MV-4-11 (cell line): ENCODE measurements at regions not wholly inside any gene's neighbourhood (a gene's known extent, or its start where the extent isn't known, plus 50 kb on each side); places are given as distances from the start of the nearest gene placed in this dataset.
"Not testable (repeated sequence)": the region's sequence is repeated elsewhere in the genome, so short reads cannot be mapped to it uniquely, and the experiment has no call there.

ENCODE experiments used
- DNase-seq: peaks from one replicate; lab custom pipeline; 2025; lab: John Stamatoyannopoulos, UW

DNA sequence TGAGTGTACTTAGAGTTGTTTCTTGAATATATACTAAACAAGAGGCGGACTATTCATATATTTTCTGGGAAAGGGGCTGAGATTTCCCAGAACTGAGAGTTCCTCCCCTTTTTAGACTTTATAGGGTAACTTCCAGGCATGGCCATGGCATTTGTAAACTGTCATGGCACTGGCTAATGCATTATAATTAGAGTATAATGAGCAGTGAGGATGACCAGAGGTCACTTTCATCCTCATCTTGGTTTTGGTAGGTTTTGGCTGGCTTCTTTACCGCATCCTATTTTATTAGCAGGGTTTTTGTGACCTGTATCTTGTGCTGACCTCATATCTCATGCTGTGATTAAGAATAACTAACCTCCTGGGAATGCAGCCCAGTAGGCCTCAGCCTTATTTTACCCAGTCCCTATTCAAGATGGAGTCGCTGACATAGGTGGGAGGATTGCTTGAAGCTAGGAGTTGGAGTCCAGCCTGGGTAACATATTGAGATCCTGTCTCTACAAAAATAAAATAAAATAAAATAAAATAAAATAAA, 91.4 kb downstream of the MOBP start:
- no peak for DNase-seq

DNA sequence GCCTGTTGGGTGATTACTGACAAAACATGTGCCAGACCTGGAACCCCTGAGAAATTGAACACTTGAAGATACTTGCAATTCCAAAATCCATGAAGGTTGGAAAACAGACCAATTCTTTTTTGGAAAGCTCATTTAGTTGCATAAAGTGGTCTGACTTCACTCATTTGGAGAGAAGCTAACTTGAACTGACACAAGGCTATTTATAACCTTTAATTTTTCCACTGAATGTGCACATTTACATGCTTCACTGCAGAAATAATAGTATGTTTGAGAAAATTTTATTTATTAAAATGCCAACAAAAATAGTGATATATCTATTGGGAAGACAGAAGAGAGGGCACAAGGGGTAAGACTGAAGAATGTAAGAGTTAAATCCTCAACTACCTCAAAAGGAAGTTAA, 92.1 kb downstream of the MOBP start:
- DNase-seq: no peak

DNA sequence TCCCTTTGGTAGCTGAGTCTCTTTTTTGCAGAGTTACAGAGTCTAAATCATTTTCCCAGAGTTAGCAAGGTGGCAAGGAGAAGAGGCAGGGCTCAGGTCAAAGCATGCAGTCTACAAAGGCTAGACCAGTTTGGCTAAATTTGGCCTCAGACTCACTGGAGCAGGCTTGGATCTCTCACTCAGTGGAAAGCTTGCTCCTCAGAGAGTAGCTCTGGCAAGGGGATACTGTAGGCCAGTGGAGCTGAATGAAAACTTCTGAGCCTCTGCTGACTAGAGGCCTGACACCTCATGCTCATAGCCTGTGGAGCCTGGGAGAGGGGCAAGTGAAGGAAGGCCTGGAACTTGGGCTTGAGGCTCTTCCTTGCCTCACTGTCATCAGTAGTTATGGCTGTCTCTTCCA, 101.0 kb downstream of the MOBP start:
- no peak for DNase-seq

DNA sequence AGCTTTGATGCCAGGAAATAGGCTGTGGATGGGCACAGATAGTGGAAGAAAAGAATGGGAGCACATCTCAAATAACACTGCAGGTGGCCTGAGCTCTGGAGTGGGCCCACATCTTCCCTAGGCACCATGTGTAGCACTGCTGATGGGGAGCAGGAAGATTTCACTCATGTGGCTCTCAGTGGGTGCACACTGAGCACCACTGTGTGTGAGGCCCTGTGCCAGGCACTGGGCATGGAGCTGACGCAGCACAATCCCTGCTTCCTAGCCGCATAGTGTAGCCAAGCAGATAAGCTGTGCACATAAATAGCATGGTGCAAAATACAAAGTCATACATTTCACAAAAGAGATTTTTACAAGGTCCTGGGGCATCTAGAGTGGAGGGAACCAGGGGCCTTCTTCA, 101.6 kb downstream of the MOBP start:
- DNase-seq: no peak

DNA sequence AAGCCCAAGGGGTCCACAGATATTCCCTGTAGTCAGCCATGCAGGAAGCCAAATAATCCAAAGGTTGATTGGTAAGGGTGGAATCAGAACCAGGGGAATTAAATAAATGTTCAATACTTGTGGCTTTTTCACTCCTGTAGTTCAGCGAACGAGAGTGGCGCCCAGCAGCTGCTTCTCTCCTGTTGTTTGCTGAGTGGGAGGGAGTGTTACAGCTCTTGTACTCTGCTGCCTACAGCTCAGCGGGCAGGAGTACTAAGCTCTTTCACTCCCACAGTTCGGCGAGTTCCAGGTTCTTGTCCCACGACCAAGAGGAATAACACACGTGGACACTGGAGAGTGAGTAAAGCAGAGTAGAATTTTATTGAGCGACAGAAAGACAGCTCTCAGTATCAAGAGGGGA, 105.9 kb downstream of the MOBP start:
- no peak for DNase-seq

DNA sequence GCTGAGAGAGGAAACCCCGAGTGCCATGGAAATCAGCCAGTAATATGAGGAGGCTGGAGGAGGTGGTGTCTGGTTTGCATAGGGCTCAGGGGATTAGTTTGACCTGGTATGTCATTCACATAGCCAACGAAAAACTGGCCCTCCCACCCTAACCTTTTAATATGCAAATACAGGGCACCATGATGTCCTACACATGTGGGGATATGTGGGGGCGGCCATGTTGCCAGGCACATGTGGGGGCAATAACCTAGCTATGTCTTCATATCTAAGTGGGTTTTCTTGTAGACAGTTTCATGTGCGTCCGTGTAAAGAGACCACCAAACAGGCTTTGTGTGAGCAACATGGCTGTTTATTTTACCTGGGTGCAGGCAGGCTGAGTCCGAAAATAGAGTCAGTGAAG, 110.1 kb downstream of the MOBP start:
- DNase-seq: no peak

DNA sequence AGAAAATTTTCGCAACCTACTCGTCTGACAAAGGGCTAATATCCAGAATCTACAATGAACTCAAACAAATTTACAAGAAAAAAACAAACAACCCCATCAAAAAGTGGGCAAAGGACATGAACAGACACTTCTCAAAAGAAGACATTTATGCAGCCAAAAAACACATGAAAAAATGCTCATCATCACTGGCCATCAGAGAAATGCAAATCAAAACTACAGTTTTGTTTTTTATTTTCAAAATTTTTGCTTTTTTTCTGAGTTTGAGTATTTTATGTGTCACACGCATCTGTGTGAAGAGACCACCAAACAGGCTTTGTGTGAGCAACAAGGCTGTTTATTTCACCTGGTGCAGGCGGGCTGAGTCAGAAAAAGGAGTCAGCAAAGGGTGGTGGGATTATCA, 118.7 kb downstream of the MOBP start:
- not testable (repeated sequence) for DNase-seq

DNA sequence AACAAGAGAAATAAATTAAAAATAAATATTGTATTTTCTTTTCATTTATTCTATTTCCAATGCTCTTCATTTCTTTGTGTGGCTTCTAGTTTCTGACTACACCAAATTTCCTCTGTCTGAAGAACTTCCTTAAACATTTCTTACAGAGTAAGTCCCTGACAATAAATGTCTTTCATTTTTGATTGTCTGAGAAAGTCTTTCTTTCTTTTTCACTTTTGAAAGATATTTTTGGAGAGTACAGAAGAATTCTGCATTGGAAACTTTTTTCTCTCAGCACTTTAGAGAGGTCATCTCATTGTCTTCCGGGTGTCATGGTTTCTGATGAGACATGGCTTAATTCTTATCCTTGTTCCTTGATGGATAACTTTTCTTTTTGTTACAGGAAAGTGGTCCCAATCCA, 119.6 kb downstream of the MOBP start:
- no peak for DNase-seq

DNA sequence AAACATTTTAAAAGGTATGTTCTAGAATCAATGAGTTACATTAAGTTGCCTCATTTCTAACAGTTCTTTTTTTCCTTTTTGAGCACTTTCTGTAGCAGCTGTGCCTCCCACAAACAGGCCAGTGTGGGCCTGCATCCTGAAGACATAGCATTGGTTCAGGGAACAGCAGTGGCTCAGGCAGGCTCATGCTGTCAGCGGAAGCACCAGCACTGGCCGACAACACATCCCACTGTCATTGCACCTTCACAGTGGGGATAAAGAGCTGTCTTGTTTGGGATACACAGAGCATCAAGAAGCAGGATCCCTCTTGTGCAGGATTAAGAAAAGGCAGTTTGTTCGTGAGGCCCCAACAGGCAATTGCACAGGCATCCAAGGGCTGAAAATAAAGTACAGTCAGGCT, 123.3 kb downstream of the MOBP start:
- DNase-seq: no peak

DNA sequence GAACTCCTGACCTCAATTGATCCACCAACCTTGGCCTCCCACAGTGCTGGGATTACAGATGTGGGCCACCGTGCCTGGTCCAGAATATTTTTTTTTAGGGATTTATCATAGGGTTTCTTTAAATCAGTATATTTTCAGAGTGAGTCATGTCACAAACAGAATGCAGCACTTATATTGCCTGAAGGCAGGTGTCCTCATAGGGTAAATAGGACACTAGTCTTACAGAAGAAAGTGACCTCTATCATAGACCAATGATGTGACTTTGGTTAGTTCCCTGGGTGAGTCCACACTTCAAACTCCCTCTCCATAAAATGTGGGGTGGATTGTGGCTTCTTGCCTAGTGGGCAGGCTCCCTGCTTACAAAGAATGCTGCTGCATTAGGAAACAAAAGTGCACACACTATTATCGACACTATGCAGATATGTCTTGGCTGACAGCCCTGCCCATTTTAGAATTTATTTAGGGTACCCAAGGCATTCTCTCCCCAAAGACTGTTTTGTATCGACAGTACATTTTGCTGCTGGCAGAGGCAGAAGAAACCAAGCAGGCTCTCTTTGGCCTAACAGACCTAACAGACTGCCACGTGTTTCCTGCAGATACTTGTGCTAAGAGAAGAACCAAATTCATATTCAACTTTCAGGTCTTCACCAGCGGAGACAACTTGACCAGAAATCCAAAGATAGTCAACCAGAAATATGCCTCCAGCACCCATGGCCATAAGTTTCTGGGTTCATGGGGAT, 125.0 kb downstream of the MOBP start:
- no peak for DNase-seq

DNA sequence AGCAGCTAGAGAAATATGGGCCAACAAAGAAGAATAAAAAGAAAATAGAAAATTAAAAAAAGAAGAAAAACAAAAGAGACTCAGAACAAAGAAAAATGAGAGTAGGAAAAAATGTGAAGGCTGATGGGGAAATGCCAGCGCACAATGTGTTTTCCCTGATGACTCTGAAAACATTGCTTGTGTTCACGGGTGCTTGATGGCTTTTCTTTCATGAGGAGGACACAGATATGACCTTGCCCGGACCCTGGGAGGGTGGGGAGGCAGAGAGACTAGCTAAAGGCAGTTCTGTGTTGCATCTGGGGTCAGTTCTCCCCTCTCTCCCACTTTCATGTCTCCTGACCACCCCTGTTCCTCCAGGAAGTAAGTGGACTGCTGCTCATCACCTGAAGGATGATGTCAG, 125.9 kb downstream of the MOBP start:
- no peak for DNase-seq

DNA sequence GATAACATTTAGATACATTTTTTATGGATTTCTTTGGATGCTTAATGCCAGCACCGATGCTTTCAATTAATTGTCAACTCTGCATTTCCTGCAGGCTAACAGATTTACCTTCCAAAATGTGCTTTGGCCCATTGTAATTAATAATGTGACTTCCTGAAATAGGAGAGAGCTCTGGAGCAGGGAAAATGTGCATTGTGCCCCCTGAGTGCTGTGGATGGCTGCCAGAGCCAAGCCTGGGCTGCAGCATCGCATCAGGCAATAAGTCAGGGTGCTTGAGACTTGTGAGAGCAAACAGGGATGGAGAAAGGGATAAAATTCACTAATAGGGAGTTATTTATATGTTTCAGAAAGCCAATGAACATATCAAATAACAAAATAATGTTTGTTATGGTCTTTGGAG, 133.8 kb downstream of the MOBP start:
- DNase-seq: no peak

DNA sequence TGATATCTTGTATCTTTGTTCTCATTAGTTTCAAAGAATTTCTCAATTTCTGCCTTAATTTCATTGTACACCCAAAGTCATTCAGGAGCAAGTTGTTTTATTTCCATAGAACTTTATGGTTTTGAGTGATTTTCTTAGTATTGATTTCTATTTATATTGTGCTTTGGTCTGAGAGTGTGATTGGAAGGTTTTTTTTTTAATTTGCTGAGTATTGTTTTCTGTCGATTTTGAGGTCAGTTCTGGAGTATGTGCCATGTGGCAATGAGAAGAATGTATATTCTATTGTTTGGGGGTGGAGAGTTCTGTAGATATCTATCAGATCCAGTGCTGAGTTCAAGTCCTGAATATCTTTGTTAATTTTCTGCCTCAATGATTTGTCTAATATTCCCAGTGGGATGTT, 138.4 kb downstream of the MOBP start:
- no peak for DNase-seq

DNA sequence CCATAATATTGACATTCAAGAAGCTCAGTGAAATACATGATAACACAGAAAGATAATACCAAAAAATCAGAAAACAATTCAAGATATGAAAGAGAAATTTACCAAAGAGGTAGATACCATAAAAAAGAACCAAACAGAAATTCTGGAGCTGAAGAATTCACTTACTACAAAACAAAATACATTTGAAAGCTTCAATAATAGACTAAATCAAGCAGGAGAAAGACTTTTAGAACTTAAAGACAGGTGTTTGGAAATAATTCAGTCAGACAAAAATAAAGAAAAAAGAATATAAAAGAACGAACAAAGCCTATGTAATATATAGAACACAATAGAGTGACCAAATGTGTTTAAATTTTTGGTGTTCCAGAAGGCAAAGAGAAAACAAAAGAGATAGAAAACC, 158.7 kb downstream of the MOBP start:
- no peak for DNase-seq

DNA sequence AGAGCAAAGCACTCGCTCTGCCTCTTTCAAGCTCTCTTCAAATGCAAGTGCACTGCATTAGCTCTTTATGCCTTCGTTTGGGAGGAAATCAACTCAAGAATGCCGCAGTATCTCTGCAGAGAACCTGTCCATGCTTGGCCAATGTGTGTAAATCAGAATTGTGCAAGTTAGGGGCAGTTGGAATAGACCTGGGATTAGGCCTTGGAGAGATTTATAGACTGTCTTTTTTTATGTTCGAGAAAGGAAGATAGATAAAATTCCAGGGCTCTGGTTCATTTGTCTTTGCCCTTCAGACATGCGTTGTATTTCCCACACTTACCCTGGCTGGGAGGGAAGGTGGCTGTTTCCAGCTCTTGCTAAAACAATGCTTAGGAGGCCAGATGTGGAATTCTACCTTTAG, 163.7 kb downstream of the MOBP start:
- no peak for DNase-seq

DNA sequence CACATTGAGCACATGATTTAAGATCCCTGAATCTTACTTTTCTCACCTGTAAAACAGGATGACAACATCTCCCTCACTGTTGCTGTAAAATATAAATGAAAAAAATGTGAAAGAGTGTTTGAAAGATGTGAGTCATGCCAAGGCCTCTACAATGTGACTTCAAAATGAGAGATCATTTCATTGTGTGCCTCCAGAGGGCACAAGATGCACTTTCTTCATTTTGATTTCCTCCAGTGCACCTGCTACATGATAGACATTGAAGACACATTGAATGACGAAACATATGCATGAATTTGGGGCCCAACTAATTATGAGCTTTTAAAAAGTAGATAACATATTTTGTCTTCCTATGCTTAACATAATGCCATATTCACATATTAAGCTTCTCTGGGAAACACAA, 170.3 kb downstream of the MOBP start:
- peak; percentile 46 for DNase-seq

DNA sequence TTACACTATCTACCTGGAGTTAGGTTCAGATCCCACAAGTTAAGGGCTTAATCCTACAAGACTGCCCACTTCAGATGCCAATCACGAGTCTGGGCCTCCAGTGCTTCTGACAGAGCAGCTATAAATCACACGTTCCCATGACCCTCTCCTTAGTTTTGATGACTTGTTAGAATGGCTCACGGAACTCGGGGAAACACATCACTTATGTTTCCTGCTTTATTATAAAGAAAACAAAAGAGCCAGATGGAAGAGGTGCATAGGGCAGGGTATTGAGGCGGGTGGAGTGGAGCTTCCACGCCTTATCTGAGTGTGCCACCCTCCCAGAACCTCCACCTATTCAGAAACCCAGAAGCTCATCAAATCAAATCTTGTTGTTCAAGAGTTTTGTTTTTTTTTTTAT, 170.8 kb downstream of the MOBP start:
- DNase-seq: no peak

DNA sequence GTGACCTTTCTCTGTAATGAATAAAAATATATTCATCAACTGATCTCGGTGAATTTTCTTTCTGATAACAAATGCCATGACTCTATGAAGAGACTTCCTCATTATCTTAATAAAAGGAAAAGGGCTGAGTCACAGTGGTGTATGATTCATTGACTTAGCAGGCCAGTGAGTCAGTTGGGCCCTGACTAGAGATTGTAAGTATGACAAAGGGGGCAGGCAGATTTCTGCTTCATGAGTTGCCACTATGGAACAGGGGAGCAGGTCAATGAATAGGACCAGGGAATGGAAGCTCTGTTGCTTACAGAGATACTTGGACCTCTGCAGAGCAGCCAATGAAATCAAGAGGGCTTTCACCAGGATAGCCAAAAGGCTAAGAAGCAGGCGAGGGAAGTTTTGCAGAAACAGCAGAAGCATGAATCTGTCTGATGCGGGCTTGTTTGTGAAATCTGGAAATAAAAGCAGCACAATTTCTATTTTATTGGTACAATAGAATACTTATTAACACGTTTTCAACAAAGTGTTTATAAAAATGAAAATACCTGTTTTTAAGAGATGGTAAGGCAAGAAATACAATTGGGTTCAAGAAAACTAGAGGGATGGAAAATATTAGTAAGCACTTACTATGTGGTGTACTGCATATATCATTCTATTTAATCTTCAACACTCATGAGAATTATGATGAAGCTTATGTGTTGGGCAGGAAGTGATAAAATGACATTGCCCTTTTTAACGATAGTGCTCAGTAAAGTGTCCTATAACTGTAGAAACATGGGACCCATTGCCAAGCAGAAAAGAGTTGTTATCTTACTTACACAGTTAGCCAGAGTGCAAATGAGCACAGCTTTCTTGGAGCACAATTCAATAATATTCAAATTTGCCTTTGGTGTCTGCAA, 169.8 kb upstream of the MYRIP start:
- DNase-seq: peak; percentile 93

DNA sequence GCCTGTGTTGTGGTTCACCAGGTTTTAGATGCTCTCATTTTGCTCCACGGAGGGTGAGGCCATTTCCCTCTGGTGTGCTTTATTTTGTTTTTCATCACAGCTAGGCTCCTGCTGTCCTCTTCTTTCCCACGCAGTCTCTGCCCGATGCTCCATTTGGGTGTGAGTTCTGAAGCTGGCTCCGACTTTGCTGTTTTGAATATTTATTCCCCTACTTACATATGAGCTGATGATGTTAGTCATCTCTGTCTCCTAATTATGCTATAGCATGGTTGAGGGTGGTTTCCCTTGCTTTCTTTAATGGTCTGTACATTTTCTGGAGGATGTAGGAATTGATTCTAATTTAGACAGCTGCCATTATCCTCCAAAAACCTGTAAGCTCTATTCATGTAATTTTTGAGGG, 168.1 kb upstream of the MYRIP start:
- DNase-seq: no peak

DNA sequence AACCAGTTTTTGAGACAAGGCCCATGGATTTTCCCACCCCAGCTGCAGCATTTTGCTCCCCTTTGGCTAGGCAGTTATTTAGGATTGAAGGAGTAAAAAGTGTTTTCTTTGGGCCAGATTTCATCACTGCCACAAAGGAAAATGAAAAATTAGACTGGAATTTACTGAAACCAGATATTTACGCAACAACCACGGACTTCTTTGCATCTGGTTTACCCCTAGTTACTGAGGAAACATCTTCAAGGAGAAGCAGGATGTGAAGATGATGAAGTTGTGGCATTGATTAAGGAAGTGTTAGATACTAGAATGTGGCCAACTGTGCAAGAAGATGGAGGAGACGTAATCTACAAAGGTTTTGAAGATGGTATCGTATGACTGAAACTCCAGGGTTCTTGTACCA, 165.2 kb upstream of the MYRIP start:
- DNase-seq: peak; percentile 94

DNA sequence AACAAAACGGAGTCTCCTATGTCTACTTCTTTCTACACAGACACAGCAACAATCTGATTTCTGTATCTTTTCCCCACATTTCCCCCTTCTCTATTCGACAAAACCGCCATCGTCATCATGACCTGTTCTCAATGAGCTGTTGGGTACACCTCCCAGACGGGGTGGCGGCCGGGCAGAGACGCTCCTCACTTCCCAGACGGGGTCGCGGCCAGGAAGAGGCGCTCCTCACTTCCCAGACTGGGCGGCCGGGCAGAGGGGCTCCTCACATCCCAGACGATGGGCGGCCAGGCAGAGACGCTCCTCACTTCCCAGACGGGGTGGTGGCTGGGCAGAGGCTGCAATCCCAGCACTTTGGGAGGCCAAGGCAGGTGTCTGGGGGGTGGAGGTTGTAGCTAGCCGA, 158.2 kb upstream of the MYRIP start:
- DNase-seq: not testable (repeated sequence)

DNA sequence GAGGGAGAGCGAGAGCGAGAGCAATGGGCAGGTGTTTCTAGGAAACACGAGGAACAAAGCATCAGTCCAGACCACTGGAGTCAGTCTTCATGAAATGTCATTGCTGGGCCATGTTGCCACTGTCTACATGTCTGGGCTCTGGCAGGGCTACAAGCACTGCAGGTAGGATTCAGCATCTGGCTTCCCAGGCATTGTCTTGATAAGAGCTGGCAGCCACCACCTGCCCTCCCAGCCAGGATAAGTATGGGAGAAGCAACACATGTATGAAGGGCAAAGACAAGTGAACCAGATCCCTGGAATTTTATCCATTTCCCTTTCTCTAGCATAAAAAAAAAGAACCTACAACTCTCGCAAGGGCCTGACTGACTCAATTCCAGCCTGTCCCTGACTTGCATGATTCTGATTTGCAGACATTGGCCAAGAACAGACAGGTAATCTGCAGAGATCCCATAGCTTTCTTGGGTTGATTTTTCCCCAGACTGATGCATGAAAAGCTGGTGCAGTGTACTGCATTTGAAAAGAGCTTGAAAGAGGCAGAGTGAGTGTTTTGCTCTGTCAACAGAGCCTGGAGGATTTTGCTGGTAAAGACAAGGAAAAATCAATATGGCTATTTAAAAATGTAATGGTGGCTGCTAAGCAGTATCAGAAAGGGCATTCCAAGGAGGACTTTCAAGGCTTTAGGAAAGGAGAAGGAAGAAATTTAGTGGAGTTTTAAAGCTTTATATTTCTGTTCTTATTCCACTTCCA, 157.2 kb upstream of the MYRIP start:
- no peak for DNase-seq

DNA sequence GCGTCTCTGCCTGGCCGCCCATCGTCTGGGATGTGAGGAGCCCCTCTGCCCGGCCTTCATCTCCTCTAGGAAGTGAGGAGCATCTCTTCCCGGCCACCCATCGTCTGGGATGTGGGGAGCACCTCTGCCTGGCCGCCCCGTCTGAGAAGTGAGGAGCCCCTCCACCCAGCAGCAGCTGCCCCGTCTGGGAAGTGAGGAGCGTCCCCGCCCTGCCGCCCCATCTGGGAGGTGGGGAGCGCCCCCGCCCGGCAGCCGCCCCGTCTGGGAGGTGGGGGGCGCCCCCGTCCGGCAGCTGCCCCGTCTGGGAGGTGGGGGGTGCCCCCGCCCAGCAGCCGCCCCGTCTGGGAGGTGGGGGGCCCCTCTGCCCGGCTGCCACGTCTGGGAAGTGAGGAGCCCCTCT, 153.7 kb upstream of the MYRIP start:
- DNase-seq: not testable (repeated sequence)
